GM23248 (cell line): ENCODE measurements at regions not wholly inside any gene's neighbourhood (a gene's known extent, or its start where the extent isn't known, plus 50 kb on each side); places are given as distances from the start of the nearest gene placed in this dataset.

Source experiments
- EZH2 ChIP-seq: fragments of 200-600 bp; sonication (generic); IDR thresholded peaks from 2 replicates; pipeline ENCODE4 v1.6.1; 2018; ENCODE audit warnings: antibody characterized with exemption, mild to moderate bottlenecking; ENCODE audit not compliant: insufficient read depth, poor library complexity, severe bottlenecking
- EZH2phosphoT487 ChIP-seq: fragments of 200-600 bp; sonication (generic); IDR thresholded peaks from 2 replicates; pipeline ENCODE4 v1.6.1; 2018; ENCODE audit warnings: antibody characterized with exemption, moderate library complexity, mild to moderate bottlenecking, low read depth; ENCODE audit not compliant: insufficient read depth

DNA sequence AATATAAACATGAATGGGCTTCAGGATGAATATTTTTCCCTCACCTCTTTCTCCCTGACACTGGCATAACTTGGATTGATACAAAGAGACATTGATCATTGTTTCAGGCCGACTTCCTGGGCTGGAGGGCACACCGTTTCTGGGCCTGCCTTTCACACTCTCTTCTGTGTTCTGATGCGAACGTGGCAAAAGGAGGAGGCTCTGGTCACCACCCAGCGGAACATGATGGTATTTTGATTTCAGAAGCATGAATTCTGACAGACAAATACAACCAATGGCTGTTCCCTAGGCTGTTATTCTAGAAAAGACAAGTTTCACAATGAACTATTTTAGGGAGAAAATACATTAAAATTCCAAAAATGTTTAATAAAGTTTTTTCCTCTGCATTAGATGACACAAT is 534.5 kb upstream of the MKI67 start:
- TF ChIP-seq EZH2phosphoT487, result no peak
- TF ChIP-seq EZH2, result no peak
